GM12878 (cell line): ENCODE measurements at regions not wholly inside any gene's neighbourhood (a gene's known extent, or its start where the extent isn't known, plus 50 kb on each side); places are given as distances from the start of the nearest gene placed in this dataset.

Source experiments
- ATAC-seq: fragments of 200-7000 bp; cut with Tn5 transposase; 3 replicates; pipeline ENCODE4 v1.9.1; 2020; ENCODE audit warnings: mild to moderate bottlenecking, moderate library complexity
- BruUV-seq: library from RNA; stranded (reverse); fragments of 400-500 nt; replicated peaks from 2 replicates; lab custom pipeline; 2021; lab: Mats Ljungman, UMichigan
- CTCF ChIA-PET: fragments of 300-600 bp; sonication (Branson Sonifier 250); formaldehyde crosslinking; extraction: SDS; loops from one replicate; lab custom pipeline; 2021; ENCODE audit warnings: inconsistent platforms; lab: Yijun Ruan, JAX
- POLR2A ChIA-PET: fragments of 350-600 bp; formaldehyde crosslinking; extraction: SDS; loops from one replicate; lab custom pipeline; 2021; ENCODE audit warnings: inconsistent platforms; lab: Charles Lee
- RAD21 ChIA-PET: fragments of 300-600 bp; sonication (Branson Sonifier 250); formaldehyde crosslinking; loops from one replicate; lab custom pipeline; 2023; ENCODE audit warnings: antibody characterized with exemption; ENCODE audit not compliant: unreplicated experiment; lab: Charles Lee
- SMC1A ChIA-PET: fragments of 300-600 bp; sonication (Branson Sonifier 250); formaldehyde crosslinking; loops from one replicate; lab custom pipeline; 2023; ENCODE audit not compliant: unreplicated experiment, uncharacterized antibody; lab: Charles Lee
- DNase-seq: peaks from one replicate; pipeline ENCODE4 v3.0.0-alpha.2; 2011; ENCODE audit warnings: low read depth, low spot score
- FAIRE-seq: peaks from 3 replicates; lab custom pipeline; 2011; peaks lifted over from hg19 to GRCh38; lab: Jason Lieb, UNC
- H2AFZ ChIP-seq: 2 replicates; pipeline ENCODE4 v1.6.0; 2011; ENCODE audit warnings: low read depth, low read length, control low read depth; ENCODE audit not compliant: control insufficient read depth
- H3K27ac ChIP-seq: 2 replicates; pipeline ENCODE4 v1.5.1; 2011; ENCODE audit warnings: control low read depth; ENCODE audit not compliant: control insufficient read depth, insufficient read depth
- H3K27me3 ChIP-seq, 2 experiments: replicated peaks in 1 of 2; 2 replicates each; pipeline versions ENCODE4 v1.6.0 to v1.6.1; 2011; ENCODE audit warnings: low read length in 1 of 2; ENCODE audit not compliant: control insufficient read depth in 2 of 2, insufficient read depth in 2 of 2
- H3K36me3 ChIP-seq, 2 experiments: 2 replicates each; pipeline ENCODE4 v1.5.1; 2011; ENCODE audit warnings: low read length in 1 of 2; ENCODE audit not compliant: control insufficient read depth in 2 of 2, insufficient read depth in 2 of 2
- H3K4me1 ChIP-seq: 2 replicates; pipeline ENCODE4 v1.6.1; 2011; ENCODE audit warnings: mild to moderate bottlenecking, low read length, moderate library complexity, mixed read lengths; ENCODE audit not compliant: control insufficient read depth, insufficient read depth
- H3K4me2 ChIP-seq: 2 replicates; pipeline ENCODE4 v1.6.0; 2011; ENCODE audit warnings: control low read depth; ENCODE audit not compliant: control insufficient read depth, insufficient read depth
- H3K4me3 ChIP-seq: fragments of 200-600 bp; sonication (generic); 2 replicates; pipeline ENCODE4 v1.5.1; 2016
- H3K79me2 ChIP-seq: 2 replicates; pipeline ENCODE4 v1.6.0; 2011; ENCODE audit warnings: low read length; ENCODE audit not compliant: control insufficient read depth, insufficient read depth
- H3K9ac ChIP-seq: 2 replicates; pipeline ENCODE4 v1.8.0; 2011; ENCODE audit warnings: low read length, control low read depth, mixed read lengths; ENCODE audit not compliant: control insufficient read depth, insufficient read depth
- H3K9me3 ChIP-seq: replicated peaks from 3 replicates; pipeline ENCODE4 v1.5.1; 2011; ENCODE audit warnings: mild to moderate bottlenecking, low read length; ENCODE audit not compliant: control insufficient read depth, insufficient read depth
- H4K20me1 ChIP-seq: 2 replicates; pipeline ENCODE4 v1.6.0; 2011; ENCODE audit not compliant: control insufficient read depth, insufficient read depth
- BMI1 ChIP-seq: fragments of 450-650 bp; IDR thresholded peaks from 2 replicates; pipeline ENCODE4 v1.6.1; 2016; ENCODE audit warnings: mild to moderate bottlenecking, moderate library complexity, borderline replicate concordance
- CHD4 ChIP-seq: fragments of 200-600 bp; sonication (generic); IDR thresholded peaks from 2 replicates; pipeline ENCODE4 v1.6.1; 2016; ENCODE audit warnings: mild to moderate bottlenecking
- CREM ChIP-seq: IDR thresholded peaks from 2 replicates; pipeline ENCODE4 v1.6.1; 2014; ENCODE audit warnings: antibody characterized with exemption, low read depth
- CUX1 ChIP-seq: IDR thresholded peaks from 2 replicates; pipeline ENCODE4 v1.6.1; 2012; ENCODE audit warnings: improper control_type of control experiment, low read depth, low read length; ENCODE audit not compliant: insufficient replicate concordance
- ESRRA ChIP-seq: IDR thresholded peaks from 2 replicates; pipeline ENCODE4 v1.6.1; 2012; ENCODE audit warnings: mild to moderate bottlenecking, low read length, improper control_type of control experiment
- HDAC2 ChIP-seq: fragments of 200-600 bp; sonication (generic); IDR thresholded peaks from 2 replicates; pipeline ENCODE4 v1.6.1; 2017
- NFYB ChIP-seq: IDR thresholded peaks from 2 replicates; pipeline ENCODE4 v1.6.1; 2011; ENCODE audit warnings: low read depth, mild to moderate bottlenecking, low read length, improper control_type of control experiment, moderate library complexity; ENCODE audit not compliant: insufficient read depth
- RAD51 ChIP-seq: fragments of 450-650 bp; IDR thresholded peaks from 2 replicates; pipeline ENCODE4 v1.6.1; 2016; ENCODE audit warnings: moderate library complexity, mild to moderate bottlenecking, inconsistent platforms
- RCOR1 ChIP-seq: conservative IDR thresholded peaks from 2 replicates; pipeline ENCODE4 v1.6.1; 2012; ENCODE audit warnings: low read depth, low read length, improper control_type of control experiment
- RUNX3 ChIP-seq: IDR thresholded peaks from 2 replicates; pipeline ENCODE4 v1.6.1; 2012; ENCODE audit warnings: low read length, inconsistent platforms
- SIX5 ChIP-seq: IDR thresholded peaks from 2 replicates; pipeline ENCODE4 v1.6.1; 2011; ENCODE audit warnings: mild to moderate bottlenecking, low read depth, low read length, moderate library complexity; ENCODE audit not compliant: severe bottlenecking
- SKIL ChIP-seq: fragments of 450-650 bp; IDR thresholded peaks from 2 replicates; pipeline ENCODE4 v1.6.1; 2017; ENCODE audit warnings: mild to moderate bottlenecking, low read depth, inconsistent platforms; ENCODE audit not compliant: poor library complexity, severe bottlenecking
- SMC3 ChIP-seq: IDR thresholded peaks from 2 replicates; pipeline ENCODE4 v1.6.1; 2011; ENCODE audit warnings: low read length, improper control_type of control experiment, borderline replicate concordance
- TAF1 ChIP-seq: IDR thresholded peaks from 2 replicates; pipeline ENCODE4 v1.6.1; 2011; ENCODE audit warnings: mild to moderate bottlenecking, low read depth, low read length, borderline replicate concordance
- TARDBP ChIP-seq: IDR thresholded peaks from 2 replicates; pipeline ENCODE4 v1.6.1; 2016; ENCODE audit warnings: borderline replicate concordance
- ZNF384 ChIP-seq: IDR thresholded peaks from 2 replicates; pipeline ENCODE4 v1.6.1; 2012; ENCODE audit warnings: low read depth, mild to moderate bottlenecking, low read length, improper control_type of control experiment, borderline replicate concordance
- WGBS: methylation state at CpG from one replicate; pipeline ENCODE4 v1.1.6; 2016; ENCODE audit warnings: low lambda C conversion rate; ENCODE audit not compliant: insufficient replicate concordance, insufficient coverage; ENCODE audit errors: missing lambda C conversion rate; 5-methylcytosine and 5-hydroxymethylcytosine counted together
- in situ Hi-C: fragments of 300-500 bp; cut with MboI; formaldehyde crosslinking; loops from 9 replicates; pipeline ENCODE4 v1.14.3; 2018; ENCODE audit warnings: mixed read lengths
- intact Hi-C: fragments of 100-400 bp; cut with micrococcal nuclease; formaldehyde crosslinking; loops from one replicate; pipeline ENCODE4 v1.14.2; 2022; ENCODE audit not compliant: unreplicated experiment

GRCh38 chr6:163790266-163790840 lies 375.8 kb downstream of the QKI start:
- Histone ChIP-seq H3K9me3 (no peaks in the 10 kb centered on the region; the same call in 2 of the 3 replicates), H3K27ac (no peak overlapping the region), H3K9ac (no peak overlapping the region), H3K4me1 (no peaks in the 10 kb centered on the region; the same call in 1 of the 2 replicates), H4K20me1 (no peaks in the 10 kb centered on the region), H3K79me2 (no peaks in the 10 kb centered on the region), H2AFZ (no peak overlapping the region), H3K4me3 (no peak overlapping the region), H3K36me3 (no peaks in the 10 kb centered on the region), H3K27me3 (no peaks in the 10 kb centered on the region), H3K4me2 (no peak overlapping the region)
- DNase-seq (no peak), FAIRE-seq (no peak), ATAC-seq (no peak)
- ChIA-PET RAD21 (no interaction called here), POLR2A (no interaction called here), CTCF (no interaction called here), SMC1A (no interaction called here)
- WGBS, result 69% methylated on average over 5 of the region's 5 CpGs
- no TSS peak for BruUV-seq
- TF ChIP-seq RUNX3 (no peak), BMI1 (no peak), SMC3 (no peak), CREM (no peak), ZNF384 (no peak), NFYB (no peak), ESRRA (no peak), SIX5 (no peak), TAF1 (no peak), TARDBP (no peak), HDAC2 (no peak), RCOR1 (no peak), SKIL (no peak), CHD4 (no peak), RAD51 (no peak), CUX1 (no peak)
- in situ Hi-C loops, result no loop called here
- intact Hi-C loops, result no loop called here
